Smooth muscle cell (in vitro differentiated cells): ENCODE measurements at regions not wholly inside any gene's neighbourhood (a gene's known extent, or its start where the extent isn't known, plus 50 kb on each side); places are given as distances from the start of the nearest gene placed in this dataset.

Experiments used
- DNase-seq: peaks from one replicate; lab custom pipeline; 2025; ENCODE audit not compliant: unreplicated experiment; lab: John Stamatoyannopoulos, UW
- H2AFZ ChIP-seq: fragments of 200-600 bp; sonication (generic); 2 replicates; pipeline ENCODE4 v1.6.0; 2016; ENCODE audit warnings: antibody characterized with exemption, low read depth, mild to moderate bottlenecking
- H3F3A ChIP-seq: fragments of 200-600 bp; sonication (generic); 2 replicates; pipeline ENCODE4 v1.6.0; 2017; ENCODE audit warnings: antibody characterized with exemption, low read depth
- H3K27ac ChIP-seq: fragments of 200-600 bp; sonication (generic); 2 replicates; pipeline ENCODE4 v1.5.1; 2016; ENCODE audit warnings: low read depth, mild to moderate bottlenecking
- H3K27me3 ChIP-seq: fragments of 200-600 bp; sonication (generic); 2 replicates; pipeline ENCODE4 v1.6.1; 2016; ENCODE audit warnings: low read depth, mild to moderate bottlenecking
- H3K36me3 ChIP-seq: fragments of 200-600 bp; sonication (generic); 2 replicates; pipeline ENCODE4 v1.5.1; 2016; ENCODE audit warnings: low read depth
- H3K4me1 ChIP-seq: fragments of 200-600 bp; sonication (generic); 2 replicates; pipeline ENCODE4 v1.5.1; 2016; ENCODE audit warnings: low read depth
- H3K4me2 ChIP-seq: fragments of 200-600 bp; sonication (generic); 2 replicates; pipeline ENCODE4 v1.6.0; 2016; ENCODE audit warnings: mild to moderate bottlenecking
- H3K4me3 ChIP-seq: fragments of 200-600 bp; sonication (generic); 2 replicates; pipeline ENCODE4 v1.5.1; 2016; ENCODE audit warnings: mild to moderate bottlenecking
- H3K79me2 ChIP-seq: fragments of 200-600 bp; sonication (generic); 2 replicates; pipeline ENCODE4 v1.6.0; 2016; ENCODE audit warnings: low read depth, mild to moderate bottlenecking
- H3K9ac ChIP-seq: fragments of 200-600 bp; sonication (generic); 2 replicates; pipeline ENCODE4 v1.6.0; 2016; ENCODE audit warnings: low read depth
- H3K9me3 ChIP-seq: fragments of 200-600 bp; sonication (generic); replicated peaks from 2 replicates; pipeline ENCODE4 v1.5.1; 2016; ENCODE audit warnings: low read depth
- H4K20me1 ChIP-seq: fragments of 200-600 bp; sonication (generic); 2 replicates; pipeline ENCODE4 v1.6.0; 2016; ENCODE audit warnings: low read depth
- CTCF ChIP-seq: fragments of 200-600 bp; sonication (generic); IDR thresholded peaks from 2 replicates; pipeline ENCODE4 v1.5.1; 2017; ENCODE audit warnings: borderline replicate concordance, mild to moderate bottlenecking, antibody characterized with exemption; ENCODE audit not compliant: insufficient read depth, poor library complexity, severe bottlenecking
- WGBS: methylation state at CpG from one replicate; pipeline ENCODE4 v1.1.7; 2016; ENCODE audit warnings: low lambda C conversion rate; 5-methylcytosine and 5-hydroxymethylcytosine counted together

DNA sequence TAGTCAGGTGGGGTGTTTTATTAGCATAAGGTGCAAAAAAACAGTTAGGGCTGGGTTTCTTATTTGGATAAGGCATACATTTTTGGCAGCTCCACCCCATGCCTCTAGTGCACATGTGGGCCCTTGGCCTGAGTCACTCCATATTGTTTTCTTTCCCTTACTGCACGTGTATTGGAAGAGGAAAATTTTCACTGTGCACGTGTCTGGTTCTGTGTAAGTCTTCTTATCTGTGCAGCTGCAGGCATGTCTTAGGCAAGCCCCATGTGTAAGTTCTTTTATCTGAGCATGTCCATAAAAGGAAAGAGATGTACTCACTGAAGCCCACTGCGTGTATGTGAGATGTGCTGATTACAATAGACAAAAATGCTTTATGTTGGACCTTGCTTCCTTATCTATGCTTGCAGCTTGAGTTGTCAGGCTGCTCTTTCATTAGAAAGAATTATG lies 540.3 kb upstream of the IGFBP3 start:
- H3K79me2 ChIP-seq: no peaks in the 10 kb centered on the region
- H4K20me1 ChIP-seq: no peaks in the 10 kb centered on the region
- no peaks in the 10 kb centered on the region for H3K4me1 ChIP-seq
- H2AFZ ChIP-seq: no peak overlapping the region
- 10% methylated on average over 3 of the region's 3 CpGs for WGBS
- peaks cover 2% of the 10 kb centered on the region for H3K9me3 ChIP-seq
- no peak for DNase-seq
- no peak overlapping the region for H3K4me2 ChIP-seq
- H3K36me3 ChIP-seq: no peaks in the 10 kb centered on the region
- no peaks in the 10 kb centered on the region for H3F3A ChIP-seq
- H3K27ac ChIP-seq: peak overlapping the region; percentile 41
- TF ChIP-seq CTCF: no peak
- H3K27me3 ChIP-seq: no peaks in the 10 kb centered on the region
- H3K9ac ChIP-seq: no peak overlapping the region
- no peak overlapping the region for H3K4me3 ChIP-seq

- 100% methylated on average over 1 of the region's 1 CpG for WGBS
- DNase-seq: no peak
Observed at GRCh38 chr7:46459942-46460341, 538.9 kb upstream of the IGFBP3 start.

DNA sequence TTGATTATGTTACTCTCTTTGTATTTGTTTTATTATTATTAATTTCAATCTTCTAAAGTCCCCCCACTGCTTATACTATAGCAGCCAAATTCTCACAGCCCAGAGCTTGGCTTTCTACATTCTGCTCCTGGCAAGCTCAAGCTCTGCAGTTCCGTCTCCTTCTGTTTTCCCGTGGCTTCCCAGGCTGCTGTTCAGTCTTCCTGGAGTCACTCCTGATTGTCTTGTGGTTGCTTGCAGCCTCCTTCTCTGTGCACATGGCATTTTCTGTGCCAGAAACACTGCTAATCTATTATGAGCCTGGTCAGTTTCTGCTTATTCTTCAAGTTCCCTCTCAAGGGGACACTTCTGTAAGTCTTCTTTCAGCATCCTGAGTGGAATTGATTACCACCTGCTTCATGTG lies 533.7 kb upstream of the IGFBP3 start:
- WGBS: 27% methylated on average over 2 of the region's 2 CpGs
- DNase-seq: no peak

More at GRCh38 chr7:46459942-46460341, 538.9 kb upstream of the IGFBP3 start:
- H3K36me3 ChIP-seq: no peaks in the 10 kb centered on the region
- no peak overlapping the region for H3K4me2 ChIP-seq
- H3K4me1 ChIP-seq: no peaks in the 10 kb centered on the region
- peaks cover 5% of the 10 kb centered on the region for H3F3A ChIP-seq
- H3K4me3 ChIP-seq: no peak overlapping the region
- no peaks in the 10 kb centered on the region for H3K79me2 ChIP-seq
- H4K20me1 ChIP-seq: no peaks in the 10 kb centered on the region
- no peaks in the 10 kb centered on the region for H3K9me3 ChIP-seq
- H3K9ac ChIP-seq: no peak overlapping the region
- H2AFZ ChIP-seq: no peak overlapping the region
- no peaks in the 10 kb centered on the region for H3K27me3 ChIP-seq
- TF ChIP-seq CTCF: no peak
- H3K27ac ChIP-seq: no peak overlapping the region

More for the DNA sequence above, 533.7 kb upstream of the IGFBP3 start:
- no peak for TF ChIP-seq CTCF
- no peaks in the 10 kb centered on the region for H3K27me3 ChIP-seq
- H3K4me2 ChIP-seq: no peak overlapping the region
- no peaks in the 10 kb centered on the region for H4K20me1 ChIP-seq
- H3K9ac ChIP-seq: no peak overlapping the region
- H3K36me3 ChIP-seq: no peaks in the 10 kb centered on the region
- no peaks in the 10 kb centered on the region for H3K9me3 ChIP-seq
- H3K79me2 ChIP-seq: no peaks in the 10 kb centered on the region
- no peak overlapping the region for H3K4me3 ChIP-seq
- H3K4me1 ChIP-seq: no peaks in the 10 kb centered on the region
- peak overlapping the region; percentile 10 for H3K27ac ChIP-seq
- peak overlapping the region; percentile 22 for H2AFZ ChIP-seq
- H3F3A ChIP-seq: peaks cover 5% of the 10 kb centered on the region
